NCI-H146 treated with DMSO at 0.1 percent for 48 hours (cell line): ENCODE measurements at regions not wholly inside any gene's neighbourhood (a gene's known extent, or its start where the extent isn't known, plus 50 kb on each side); places are given as distances from the start of the nearest gene placed in this dataset.
"Not testable (repeated sequence)": the region's sequence is repeated elsewhere in the genome, so short reads cannot be mapped to it uniquely, and the experiment has no call there.

Experiments used
- DNase-seq: peaks from one replicate; lab custom pipeline; 2025; ENCODE audit not compliant: unreplicated experiment; lab: John Stamatoyannopoulos, UW

GRCh38 chr5:135279328-135279727, 119.7 kb downstream of the MACROH2A1 start:
- DNase-seq: no peak

GRCh38 chr5:135276151-135276550, 122.9 kb downstream of the MACROH2A1 start:
- DNase-seq: peak; percentile 1

GRCh38 chr5:135273212-135273611, 125.8 kb downstream of the MACROH2A1 start:
- no peak for DNase-seq

GRCh38 chr5:135272311-135272805, 126.7 kb downstream of the MACROH2A1 start:
- no peak for DNase-seq

GRCh38 chr5:135271533-135272310, 127.3 kb downstream of the MACROH2A1 start:
- no peak for DNase-seq

- no peak for DNase-seq
Measured at GRCh38 chr5:135269931-135270421, 129.1 kb downstream of the MACROH2A1 start.

- no peak for DNase-seq
Measured at GRCh38 chr5:135269199-135269598, 129.8 kb downstream of the MACROH2A1 start.

- DNase-seq: no peak
Measured at GRCh38 chr5:135266975-135267374, 132.1 kb downstream of the MACROH2A1 start.

GRCh38 chr5:135266303-135266635, 132.8 kb downstream of the MACROH2A1 start:
- no peak for DNase-seq

- DNase-seq: no peak
Measured at GRCh38 chr5:135265497-135266302, 133.3 kb downstream of the MACROH2A1 start.

GRCh38 chr5:135264451-135265440, 134.3 kb downstream of the MACROH2A1 start:
- DNase-seq: no peak

GRCh38 chr5:135263022-135263668, 135.9 kb downstream of the MACROH2A1 start:
- no peak for DNase-seq

- DNase-seq: no peak
Measured at GRCh38 chr5:135262364-135262763, 136.7 kb downstream of the MACROH2A1 start.

- DNase-seq: not testable (repeated sequence)
Measured at GRCh38 chr5:135260108-135260507, 138.9 kb downstream of the MACROH2A1 start.

GRCh38 chr5:135255461-135256178, 143.4 kb downstream of the MACROH2A1 start:
- DNase-seq: no peak

- no peak for DNase-seq
Measured at GRCh38 chr5:135254183-135254582, 144.8 kb downstream of the MACROH2A1 start.

- DNase-seq: no peak
Measured at GRCh38 chr5:135253601-135254178, 145.3 kb downstream of the MACROH2A1 start.

GRCh38 chr5:135251093-135251492, 147.9 kb downstream of the MACROH2A1 start:
- no peak for DNase-seq

- no peak for DNase-seq
Measured at GRCh38 chr5:135250671-135251070, 148.4 kb downstream of the MACROH2A1 start.
